ENCODE measurements at regions not wholly inside any gene's neighbourhood (a gene's known extent, or its start where the extent isn't known, plus 50 kb on each side); places are given as distances from the start of the nearest gene placed in this dataset.
"Not testable (repeated sequence)": the region's sequence is repeated elsewhere in the genome, so short reads cannot be mapped to it uniquely, and the experiment has no call there.

DNA sequence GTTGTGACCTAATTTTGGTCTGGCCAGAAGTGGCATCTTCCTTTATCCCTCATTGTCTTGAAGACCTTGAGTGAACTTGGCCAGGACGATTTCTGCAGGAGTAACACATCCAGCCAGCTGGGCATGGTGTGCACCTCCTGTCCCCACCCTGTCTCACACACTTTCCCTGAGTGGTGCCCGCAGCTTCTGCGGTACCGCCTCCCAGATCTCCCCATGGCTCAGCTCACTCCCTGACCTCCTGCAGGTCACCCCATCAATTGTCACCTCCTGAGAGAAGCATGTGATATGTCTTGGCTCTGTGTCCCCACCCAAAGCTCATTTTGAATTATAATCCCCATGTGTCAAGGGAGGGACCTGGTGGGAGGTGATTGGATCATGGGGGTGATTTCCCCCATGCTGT lies 50.2 kb upstream of the TP53I11 start:
- DNase-seq (ENCODE audit: low read depth in 2 of 3, low spot score in 2 of 3): no peak

DNA sequence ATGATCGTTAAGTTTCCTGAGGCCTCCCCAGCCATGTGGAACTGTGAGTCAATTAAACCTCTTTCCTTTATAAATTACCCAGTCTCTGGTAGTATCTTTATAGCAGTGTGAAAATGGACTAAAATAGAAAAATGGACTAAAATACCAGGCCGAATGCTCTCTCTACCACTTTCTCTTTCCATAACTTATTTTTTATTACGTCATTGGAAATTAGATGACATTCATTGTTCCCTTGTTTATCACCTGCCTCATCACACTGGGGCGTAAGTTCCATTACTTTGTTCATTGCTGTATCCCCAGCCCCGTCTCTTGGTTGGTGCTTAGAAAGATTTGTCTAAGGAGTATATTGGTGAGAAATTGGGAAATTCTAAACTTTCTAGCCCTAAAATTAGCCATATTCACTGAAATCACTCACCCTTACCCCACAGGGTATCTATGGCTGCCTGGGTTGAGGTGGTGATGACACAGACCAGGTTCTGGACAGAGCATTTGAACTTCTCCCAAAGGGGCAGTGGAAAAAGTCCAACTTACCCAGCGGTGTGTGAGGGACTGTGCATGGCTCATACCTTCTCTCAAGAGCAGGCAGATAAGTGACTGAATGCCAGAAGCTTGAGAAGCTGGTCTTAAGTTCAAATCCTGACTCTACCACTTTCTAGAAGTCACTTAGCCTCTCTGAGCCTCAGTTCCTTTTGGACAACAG lies 50.9 kb upstream of the TP53I11 start:
- no peak for DNase-seq (ENCODE audit: low read depth in 2 of 3, low spot score in 2 of 3)

DNA sequence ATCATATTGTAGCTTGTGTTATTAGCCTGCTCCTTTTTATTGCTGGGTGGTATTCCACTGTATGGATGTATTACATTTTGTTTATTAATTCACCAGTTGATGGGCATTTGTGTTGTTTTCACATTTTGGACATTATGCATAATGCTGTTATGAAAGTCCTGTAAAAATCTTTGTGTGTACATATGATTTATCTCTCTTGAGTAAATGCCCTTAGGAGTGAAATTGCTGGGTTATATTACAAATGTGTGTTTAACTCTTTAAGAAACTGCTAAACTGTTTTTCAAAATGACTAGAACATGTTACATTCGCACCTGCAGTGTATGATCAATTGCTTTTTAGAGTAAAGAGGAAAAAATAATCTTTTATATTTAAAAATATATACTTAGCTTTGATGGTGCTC lies 54.4 kb upstream of the TP53I11 start:
- no peak for DNase-seq (ENCODE audit: low read depth in 2 of 3, low spot score in 2 of 3)

DNA sequence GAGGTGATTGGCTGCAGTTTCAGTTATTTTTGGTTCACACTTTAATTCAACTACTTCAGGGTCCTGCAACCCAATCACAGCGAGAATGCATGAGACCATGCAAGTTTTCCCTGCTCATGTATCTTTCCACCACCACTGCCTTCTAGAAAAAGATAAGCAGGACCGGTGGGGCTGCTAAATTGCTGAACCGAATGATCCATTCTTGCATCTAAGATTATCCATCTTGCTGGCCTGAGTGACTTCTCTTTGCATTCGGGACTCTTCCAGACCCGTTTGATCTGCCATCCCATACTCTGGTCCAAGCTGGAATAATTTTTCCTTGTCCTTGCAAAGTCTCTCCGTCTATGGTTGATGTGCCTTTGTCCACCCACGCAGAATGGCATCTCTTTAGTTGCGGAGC lies 56.3 kb upstream of the TP53I11 start:
- DNase-seq (ENCODE audit: low read depth in 2 of 3, low spot score in 2 of 3): no peak

DNA sequence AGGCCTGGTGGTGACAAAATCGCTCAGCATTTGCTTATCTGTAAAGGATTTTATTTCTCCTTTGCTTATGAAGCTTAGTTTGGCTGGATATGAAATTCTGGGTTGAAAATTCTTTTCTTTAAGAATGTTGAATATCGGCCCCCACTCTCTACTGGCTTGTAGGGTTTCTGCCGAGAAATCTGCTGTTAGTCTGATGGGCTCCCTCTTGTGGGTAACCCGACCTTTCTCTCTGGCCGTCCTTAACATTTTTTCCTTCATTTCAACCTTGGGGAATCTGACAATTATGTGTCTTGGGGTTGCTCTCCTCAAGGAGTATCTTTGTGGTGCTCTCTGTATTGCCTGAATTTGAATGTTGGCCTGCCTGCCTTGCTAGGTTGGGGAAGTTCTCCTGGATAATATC lies 65.3 kb upstream of the TP53I11 start:
- not testable (repeated sequence) for DNase-seq (ENCODE audit: low read depth in 2 of 3, low spot score in 2 of 3)

DNA sequence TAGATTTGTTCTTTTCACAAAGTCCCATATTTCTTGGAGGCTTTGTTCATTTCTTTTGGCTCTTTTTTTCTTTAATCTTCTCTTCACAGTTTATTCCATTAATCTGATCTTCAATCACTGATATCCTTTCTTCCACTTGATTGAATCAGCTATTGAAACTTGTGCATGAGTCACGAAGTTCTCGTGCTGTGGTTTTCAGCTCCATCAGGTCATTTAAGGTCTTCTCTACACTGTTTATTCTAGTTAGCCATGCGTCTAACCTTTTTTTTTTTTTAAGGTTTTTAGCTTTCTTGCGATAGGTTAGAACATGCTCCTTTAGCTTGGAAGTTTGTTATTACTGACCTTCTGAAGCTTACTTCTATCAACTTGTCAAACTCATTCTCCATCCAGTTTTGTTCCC lies 65.8 kb upstream of the TP53I11 start:
- DNase-seq (ENCODE audit: low read depth in 2 of 3, low spot score in 2 of 3): not testable (repeated sequence)

DNA sequence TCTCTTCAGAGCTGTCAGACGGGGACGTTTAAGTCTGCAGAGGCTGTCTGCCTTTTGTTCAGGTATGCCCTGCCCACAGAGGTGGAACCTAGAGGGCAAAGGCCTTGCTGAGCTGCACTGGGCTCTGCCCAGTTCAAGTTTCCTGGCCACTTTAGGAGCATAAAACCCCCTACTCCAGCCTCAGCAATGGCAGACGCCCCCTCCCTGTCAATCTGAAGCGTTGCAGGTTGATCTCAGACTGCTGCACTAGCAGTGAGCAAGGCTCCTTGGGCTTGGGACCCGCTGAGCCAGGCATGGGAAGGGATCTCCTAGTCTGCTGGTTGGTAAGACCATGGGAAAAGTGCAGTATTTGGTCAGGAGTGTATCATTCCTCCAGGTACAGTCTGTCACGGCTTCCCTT lies 66.6 kb upstream of the TP53I11 start:
- no peak for DNase-seq (ENCODE audit: low read depth in 2 of 3, low spot score in 2 of 3)

DNA sequence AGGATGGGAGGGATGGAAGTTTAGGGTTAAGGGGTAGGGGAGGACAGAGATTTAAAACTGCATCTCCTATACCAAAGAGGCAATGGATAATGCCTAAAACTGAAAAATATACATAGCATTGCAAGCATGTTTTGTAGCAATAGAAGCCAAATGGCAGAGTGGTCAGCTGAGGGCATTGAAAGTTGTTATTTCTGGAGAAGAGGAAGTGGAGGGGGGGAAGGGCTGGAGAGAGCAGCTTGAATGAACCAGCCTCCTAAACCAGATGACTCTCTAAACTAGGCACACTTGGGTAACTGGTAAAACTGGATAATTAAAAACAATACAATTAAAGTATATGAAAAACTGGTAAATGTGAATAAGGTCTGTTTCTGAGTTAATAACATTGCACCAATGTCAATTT lies 70.3 kb upstream of the TP53I11 start:
- no peak for DNase-seq (ENCODE audit: low read depth in 2 of 3, low spot score in 2 of 3)

DNA sequence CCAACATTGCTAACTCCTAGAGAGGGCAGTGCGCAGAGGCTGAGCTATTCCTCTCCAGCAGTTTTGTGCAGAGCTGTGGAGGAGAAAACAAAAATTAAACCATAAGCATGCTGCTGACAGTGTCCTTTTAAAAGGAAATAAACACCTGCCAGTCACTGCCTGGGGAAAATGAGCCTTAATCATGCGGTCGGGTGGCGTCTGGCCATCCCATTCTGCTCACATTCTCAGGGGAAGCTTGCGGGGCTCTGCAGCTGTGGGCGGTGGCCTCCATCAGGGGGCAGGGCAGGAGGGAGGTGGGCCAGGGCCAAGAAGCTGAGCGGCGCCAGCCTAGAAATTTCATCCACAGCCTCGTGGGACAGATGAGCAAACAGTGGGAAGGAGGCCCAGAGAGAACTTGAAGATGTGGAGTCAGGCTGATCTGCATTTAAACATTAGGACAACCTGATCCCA lies 71.0 kb upstream of the TP53I11 start:
- no peak for DNase-seq (ENCODE audit: low read depth in 2 of 3, low spot score in 2 of 3)

DNA sequence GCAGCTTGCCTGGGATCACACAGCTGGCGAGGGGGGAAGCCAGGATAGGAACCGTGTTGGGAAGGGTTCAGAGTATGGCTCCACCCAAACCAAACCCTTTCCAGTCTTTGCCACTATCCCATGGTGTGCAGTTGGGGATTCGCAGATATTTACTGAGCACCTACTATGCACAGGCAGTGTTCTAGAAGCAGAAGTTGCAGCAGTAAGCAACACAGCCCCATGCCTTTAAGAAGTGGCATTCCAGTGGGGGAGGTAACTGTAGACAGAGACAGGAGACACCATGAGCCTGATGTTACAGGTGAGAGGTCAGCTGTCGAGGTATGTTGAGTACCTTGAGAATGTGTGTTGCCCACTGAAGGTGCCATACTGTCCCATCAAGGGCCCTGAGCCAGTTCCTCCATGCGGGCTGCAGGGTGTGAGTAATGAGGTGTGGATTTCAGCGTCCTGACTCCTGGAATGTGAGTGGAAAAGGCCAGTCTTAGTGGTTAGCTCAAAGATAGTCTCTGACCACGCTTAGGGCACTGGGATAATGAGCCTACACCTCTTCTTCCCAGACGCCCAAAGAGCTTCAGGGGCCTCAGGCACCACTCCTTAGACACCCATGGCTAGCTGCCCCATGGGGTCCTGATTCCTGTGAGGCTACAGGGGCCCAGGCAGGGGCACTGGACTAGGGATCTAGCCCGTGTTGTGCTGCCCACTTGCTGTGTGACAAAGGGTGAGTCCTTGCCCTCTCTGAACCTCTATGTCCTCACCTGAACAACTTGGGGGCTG lies 71.8 kb upstream of the TP53I11 start:
- DNase-seq (ENCODE audit: low read depth in 2 of 3, low spot score in 2 of 3): no peak

DNA sequence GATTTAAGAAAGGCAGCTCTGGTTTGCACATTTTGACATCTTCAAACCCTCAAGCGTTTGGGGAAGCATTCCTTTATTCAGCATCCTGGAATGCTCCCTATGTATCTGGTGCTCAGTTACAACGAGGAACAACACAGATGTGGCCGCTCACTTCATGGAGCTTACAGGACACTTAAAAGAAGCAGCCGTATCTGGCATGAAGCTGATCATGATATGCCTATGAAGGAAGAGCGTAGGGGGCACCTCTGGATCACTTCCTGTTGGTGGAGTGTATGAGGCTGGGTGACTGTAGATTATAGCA lies 72.3 kb upstream of the TP53I11 start:
- no peak for DNase-seq (ENCODE audit: low read depth in 2 of 3, low spot score in 2 of 3)

DNA sequence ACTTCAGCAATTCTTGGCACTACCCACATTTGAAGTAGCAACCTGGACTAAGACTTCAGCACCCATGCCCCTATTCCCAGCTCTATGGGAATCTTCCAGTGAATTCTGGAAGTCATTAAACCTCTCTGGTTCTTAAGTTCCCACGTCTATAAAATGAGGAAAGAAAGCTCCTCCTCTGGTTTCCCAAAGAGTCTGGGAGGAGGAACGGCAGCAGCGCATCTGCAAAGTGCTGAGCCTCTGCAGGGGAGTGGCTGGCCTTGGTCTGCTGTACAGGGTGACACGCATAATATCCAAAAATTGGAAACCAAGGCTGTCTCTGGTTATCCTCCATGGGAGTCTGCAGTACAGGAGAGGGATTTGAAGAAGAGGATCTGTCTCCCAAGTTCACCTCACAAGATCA lies 73.6 kb upstream of the TP53I11 start:
- DNase-seq (ENCODE audit: low read depth in 2 of 3, low spot score in 2 of 3): no peak

DNA sequence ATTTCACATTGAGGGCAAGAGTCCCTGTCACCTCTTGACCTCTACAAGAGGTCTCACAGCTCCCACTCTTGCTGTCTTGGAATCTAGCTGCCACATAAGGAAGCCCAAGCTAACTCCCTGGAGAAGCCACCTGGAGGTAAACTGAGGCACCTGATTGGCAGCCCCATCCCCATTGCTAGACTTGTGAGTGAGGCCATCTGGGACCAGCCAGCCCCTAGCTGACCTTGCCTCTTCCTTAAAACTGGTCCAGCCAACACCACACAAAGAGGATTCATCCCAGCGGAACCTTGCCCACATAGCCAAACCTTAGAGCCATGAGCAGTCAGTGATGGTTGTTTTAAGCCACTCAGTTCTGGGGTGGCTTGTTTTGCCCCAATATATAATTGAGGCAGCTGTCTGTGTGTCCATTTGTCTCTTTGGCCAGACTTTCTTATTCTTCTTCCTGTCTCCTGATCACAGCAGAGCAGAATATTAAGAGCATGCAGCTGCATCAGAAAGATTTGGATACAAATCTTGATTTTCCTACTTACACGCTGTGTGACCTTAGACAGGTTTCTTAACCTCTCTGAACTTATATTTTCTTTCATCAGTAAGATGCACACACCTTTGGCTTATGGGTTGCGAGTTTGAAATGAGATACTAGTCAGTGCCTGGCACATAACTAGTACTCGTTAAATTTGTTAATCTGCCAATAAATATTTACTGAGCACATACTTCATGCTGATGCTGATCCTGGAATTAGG lies 74.3 kb upstream of the TP53I11 start:
- DNase-seq (ENCODE audit: low read depth in 2 of 3, low spot score in 2 of 3): no peak

DNA sequence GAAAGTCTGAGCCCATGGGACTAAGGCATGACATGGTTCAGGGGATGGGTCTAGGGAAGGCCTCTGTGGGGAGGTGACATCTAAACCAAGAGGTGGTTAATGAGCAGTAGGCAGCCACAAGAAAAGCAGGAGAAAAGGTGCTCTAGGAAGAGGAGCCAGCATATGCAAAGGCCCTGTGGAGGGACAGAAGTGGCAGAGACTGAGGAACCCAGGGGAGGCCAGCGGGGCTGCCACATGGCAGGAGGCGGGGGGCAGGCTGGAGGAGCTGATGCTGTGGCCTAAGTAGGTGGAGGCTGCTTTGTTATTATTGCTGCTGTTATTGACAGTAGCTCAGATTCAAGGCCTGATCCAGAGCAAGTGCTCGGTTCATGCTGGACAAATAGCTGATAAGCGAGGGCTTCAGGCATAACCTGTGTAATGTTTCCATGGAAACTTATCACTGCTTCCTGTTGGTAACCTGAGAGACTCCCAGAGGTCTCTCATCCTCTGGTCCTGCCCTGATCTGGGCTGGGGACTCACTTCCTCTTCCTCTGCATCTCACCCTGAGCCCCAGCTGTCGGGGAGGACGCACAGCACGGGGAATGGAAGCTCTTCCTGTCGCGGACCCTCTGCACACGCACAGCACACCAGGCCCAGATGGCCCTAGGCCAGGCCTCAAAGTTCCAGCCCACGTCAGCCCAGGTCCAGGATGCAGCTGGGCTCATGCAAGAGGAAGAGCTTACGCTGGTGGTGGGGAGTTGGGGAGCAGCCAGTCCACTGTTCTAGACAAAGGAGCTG lies 75.2 kb upstream of the TP53I11 start:
- no peak for DNase-seq (ENCODE audit: low read depth in 2 of 3, low spot score in 2 of 3)

DNA sequence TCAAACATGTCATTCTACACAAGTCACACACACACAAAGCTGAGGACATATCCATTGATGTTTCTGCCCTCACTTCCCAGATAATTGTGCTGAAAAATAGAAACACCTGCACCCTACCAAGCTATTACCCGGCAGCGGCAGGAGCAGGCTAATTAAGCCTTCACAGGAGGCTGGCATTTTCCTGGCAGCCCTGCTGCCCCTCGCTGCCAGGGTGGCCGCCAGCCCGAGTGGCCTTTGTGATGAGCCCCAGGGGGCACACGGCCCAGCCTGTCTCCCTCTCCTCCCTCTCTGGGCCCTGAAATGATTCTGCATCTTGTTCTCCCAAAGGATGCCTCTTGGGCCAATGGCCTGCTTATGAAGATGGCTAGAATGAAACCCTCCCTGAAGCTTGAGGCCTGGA lies 76.2 kb upstream of the TP53I11 start:
- DNase-seq (ENCODE audit: low read depth in 2 of 3, low spot score in 2 of 3): no peak

DNA sequence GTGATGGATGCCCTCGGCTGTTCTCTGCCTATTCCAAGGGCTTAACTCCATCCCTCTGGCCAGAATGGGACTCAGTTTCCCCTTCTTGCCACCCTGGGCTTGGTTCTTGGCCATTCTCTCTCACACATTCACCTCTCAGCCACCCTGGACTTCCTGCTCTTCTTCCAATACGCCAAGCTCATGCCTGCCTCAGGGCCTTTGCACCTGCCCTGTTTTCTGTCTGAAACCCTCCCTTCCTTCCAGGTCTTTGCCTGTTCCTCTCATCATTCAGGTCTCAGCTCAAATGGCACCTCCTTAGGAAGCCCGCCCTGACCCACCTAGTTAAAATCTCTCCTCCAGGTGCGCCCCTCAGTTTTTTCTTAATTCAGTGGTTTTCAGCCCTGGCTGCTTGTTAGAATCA lies 76.6 kb upstream of the TP53I11 start:
- DNase-seq (ENCODE audit: low read depth in 2 of 3, low spot score in 2 of 3): no peak

DNA sequence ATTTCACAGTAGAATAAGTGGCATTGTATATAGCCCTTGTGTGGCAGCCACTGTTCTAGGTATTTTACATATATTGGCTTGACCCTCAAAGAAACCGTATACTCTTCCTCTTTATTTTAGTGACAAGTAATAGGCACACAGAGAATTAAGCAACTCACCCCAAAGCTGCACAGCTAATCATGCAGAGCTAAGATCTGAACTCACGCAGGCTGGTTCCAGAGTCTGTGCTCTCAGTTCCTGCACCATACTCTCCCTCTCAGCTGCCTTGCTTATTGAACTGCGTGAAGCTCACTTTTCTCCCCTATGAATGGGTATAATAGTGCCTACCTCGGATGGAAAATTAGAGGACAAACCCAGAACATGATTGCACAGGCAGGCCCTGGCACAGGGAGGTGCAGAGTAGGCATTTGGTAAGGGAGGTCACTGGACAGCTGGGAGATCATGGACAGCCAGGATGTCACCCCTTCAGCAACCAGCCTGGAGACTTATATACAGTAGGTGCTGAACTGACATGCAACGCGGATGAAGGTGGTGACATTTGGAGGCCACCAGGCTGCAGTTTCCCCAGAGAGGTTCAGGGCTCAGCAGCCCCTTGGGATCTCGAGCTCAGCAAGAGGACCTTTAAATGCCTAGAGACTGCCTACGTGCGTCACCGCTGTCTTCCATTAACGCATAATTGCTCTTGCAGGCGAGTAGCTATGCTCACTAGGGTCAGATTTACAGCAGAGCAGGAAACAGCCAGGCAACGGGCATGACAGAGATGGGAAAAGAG lies 78.4 kb upstream of the TP53I11 start:
- no peak for DNase-seq (ENCODE audit: low read depth in 2 of 3, low spot score in 2 of 3)

DNA sequence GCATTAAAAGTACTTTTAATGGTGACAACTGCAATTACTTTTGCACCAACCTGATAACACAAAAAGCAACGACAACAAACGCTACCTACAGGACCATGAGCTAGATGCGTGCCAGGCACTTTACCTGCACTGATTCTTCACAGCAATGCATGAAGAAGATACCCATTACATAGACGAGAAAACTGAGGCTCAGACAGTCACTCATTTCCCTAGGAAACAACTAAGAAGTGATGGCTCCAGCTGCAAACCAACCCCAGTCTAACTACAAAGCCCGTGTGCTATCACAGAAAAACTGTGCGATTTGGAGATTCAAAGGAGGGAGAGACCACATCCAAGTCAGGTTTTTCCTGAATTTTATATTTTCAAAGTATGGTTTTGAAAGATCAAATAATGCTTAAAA lies 80.1 kb upstream of the TP53I11 start:
- DNase-seq (ENCODE audit: low read depth in 2 of 3, low spot score in 2 of 3): no peak

DNA sequence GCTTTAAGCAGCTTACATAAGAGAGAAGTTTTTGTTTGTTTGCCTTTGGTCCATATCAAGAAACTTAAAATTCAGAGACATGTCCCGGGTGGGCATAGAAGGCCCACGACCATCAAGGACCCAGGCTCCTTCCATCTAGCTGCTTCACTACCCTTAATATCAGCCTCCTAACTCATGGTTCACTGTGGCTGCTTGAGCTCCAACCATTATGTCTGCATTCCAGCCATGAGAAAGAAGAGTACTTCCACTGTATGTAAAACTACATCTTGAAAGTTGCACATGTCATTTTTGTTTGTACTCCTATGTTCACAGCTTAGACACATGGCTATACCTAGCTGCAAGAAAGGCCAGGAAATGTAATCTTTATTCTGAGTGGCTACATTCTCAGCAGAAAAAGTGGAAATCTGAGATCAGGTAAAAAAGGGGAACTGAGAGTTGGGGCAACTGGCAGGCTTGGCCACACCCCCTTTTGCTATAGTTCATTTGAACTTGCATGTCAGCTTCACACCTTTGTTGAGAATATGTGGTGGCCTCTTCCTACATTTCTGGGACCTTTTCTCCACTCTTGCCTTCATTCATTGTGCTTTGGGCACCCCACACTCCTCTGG lies 81.3 kb upstream of the TP53I11 start:
- no peak for DNase-seq (ENCODE audit: low read depth in 2 of 3, low spot score in 2 of 3)

DNA sequence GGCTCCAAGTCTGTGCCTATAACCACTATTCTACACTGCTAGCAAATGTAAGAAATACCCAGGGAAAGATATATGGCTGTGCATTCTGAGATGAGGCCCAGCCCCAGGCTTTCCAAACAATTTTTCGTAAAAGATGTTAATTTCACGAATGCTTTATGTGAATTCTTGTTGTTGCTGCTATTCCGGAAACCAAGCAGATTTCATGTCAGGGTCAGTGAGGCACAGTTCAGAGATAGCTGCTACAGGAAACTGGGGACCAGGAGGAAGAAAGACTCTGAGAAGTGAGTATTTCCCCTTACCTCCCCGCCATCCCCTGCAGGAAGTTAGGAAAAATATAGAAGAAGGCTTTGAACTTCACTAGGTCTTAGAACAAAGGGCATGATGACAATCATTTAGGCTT lies 84.7 kb upstream of the TP53I11 start:
- no peak for DNase-seq (ENCODE audit: low read depth in 2 of 3, low spot score in 2 of 3)
